Activated CD4-positive, alpha-beta T cell treated with anti-CD3 and anti-CD28 coated beads for 1 hour (primary cell): ENCODE measurements at regions not wholly inside any gene's neighbourhood (a gene's known extent, or its start where the extent isn't known, plus 50 kb on each side); places are given as distances from the start of the nearest gene placed in this dataset.

Experiments
- DNase-seq: peaks from one replicate; pipeline ENCODE4 v3.0.0-alpha.2; 2020

DNA sequence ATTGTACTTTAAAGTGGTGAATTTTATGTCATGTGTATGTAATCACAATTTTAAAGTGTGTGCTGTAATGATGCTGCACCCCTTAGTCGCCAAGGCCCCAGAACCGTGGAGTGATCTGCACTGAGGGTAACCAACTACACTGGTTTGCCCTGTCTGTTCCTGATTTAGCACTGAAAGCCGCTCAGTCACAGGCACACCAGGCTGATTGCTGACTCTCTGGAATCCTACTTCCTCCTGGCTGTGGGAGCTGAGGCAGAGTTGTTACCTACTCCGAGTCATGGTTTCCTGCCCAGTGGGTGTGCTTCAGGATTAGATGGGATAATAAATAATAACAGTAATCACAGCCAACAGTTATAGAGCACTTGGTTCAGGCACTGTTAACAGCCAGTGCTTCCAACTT lies 645.4 kb downstream of the BCOR start:
- no peak for DNase-seq

DNA sequence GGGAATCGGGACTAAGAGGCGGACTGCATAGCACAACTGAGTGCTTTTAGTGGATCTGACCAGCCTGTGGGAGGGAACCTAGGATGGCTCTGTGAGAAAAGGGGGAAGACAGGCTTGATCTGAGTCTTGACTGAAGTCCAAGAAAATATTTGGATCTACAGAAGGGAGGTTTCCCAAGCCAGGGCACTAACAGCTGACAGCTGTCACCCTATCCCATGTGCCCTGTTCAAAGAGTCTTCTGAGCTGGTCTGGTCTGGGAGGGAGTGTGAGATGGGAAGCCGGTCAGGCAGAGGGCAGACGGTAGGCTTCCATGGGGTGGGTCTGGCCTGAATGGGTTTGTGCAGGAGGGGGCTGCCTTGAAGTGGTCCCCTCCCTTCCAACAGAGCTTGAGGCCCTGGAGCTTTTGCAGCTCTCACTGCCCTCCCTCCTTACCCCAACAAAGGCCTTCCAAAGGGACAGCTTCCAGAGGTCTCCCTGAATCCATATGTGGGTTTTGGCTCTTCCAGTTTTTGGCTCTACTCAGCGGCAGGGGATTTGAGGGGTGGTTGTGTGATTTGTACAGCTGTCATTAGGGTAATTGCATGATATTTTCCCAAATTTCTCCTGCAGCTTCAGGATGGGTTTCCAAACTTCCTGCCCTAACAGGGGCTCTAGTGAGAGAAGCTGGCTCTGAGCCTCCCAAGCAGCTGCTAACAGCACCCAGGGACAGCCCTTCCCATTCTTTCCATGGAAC lies 643.7 kb downstream of the BCOR start:
- no peak for DNase-seq

DNA sequence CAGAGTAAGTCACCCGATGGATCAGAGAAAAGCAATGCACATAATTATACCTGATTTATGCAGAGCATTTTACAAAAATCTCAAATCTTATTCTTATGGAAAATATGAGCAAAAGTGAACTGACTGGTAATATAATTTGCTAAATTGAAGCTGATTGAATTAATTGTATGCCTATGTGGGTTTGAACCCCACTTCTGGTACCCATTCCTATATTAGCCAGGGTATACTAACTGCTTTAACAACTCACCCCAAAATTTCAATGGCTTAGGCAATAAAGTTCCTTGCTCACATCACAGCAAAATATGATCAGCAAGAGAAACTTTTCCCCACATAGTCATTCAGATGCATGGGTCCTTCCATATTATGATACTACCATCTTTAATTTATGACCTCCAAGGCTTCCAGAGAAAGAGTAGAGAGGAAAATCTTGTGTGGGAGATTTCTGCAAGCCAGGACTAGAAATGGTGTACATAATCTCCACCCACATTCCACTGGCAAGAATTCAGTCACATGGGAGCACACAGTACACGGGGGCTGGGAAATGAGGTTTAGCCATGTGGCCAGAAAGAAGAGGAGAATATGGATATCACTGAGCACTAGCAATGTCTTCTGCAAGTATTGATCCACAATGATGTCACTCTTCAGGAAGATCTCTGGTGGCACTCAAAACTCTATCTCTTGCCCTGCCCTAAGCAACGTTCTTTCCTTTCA lies 640.7 kb downstream of the BCOR start:
- DNase-seq: no peak

DNA sequence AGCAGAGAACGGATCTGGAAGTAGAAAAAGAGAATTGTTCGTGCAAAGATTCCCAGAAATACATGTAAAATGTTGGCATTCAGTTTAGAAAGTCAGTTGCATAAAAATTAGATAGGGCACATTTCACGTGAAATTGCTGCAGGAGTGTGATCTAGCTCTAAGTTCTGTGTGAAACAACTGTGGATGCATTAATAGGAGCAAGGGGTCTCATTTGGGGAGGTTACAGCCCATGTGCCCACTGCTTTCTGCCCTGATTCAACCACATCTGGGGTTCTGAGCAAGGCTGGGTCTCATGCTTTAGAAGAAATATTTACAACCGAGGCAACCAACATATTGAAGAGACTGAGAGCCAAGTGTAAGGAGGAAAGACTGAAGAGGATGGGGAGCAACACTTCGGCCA lies 639.0 kb downstream of the BCOR start:
- DNase-seq: no peak

DNA sequence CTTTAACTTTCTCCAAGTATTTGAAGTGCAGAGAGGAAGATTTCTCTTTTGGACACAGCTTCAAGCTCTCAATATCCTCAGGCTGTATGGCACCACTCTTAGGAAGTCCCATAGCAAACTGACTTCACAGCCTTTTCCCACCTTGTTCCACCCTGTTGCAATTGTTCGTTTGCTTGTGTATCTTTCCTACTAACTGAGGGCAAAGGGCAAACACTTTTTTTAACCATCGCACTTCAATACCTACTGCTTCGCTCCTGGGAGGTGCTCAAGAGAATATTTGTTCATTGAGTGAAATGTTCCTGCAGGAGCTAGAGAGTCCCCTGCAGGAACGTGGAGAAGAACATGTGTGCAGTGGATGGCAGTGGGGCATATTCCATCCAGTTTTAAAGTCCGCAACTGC lies 638.6 kb downstream of the BCOR start:
- no peak for DNase-seq

DNA sequence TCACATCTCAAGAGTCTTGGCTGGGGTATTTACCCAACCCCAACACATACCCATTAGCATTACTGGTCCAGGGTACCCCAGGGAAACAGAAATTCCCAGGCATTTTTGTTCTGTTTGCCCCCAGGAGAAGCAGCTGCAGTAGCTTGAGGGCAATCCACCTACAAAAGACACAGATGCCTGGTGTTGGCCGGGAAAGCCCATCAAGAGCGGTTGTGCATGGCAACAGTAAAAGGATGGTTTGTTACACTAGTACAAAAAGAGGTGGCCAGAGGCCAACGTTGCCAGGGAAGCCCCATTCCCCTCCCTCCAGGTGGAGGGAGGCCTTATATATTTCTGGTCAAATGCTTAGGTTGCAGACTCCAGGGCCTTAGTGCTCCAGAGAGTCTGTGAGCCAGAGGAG lies 637.8 kb downstream of the BCOR start:
- DNase-seq: no peak

DNA sequence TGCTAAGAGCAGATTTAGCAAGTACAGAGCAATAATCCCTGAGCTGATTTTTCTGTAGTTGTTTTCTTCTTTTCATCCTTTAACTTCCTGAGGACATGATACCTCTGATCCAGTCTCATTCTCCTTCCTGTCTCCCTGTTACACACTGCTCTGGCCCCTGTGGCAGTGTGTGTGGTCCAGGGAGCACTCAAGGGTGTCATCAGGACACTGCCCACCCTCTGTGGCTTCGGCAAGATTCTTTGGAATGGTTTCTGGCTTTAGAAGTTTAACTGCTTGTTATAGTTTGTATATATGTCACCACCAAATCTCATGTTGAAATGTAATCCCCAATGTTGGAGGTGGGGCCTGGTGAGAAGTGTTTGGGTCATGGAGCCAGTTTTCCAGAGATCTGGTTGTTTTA lies 637.3 kb downstream of the BCOR start:
- no peak for DNase-seq

DNA sequence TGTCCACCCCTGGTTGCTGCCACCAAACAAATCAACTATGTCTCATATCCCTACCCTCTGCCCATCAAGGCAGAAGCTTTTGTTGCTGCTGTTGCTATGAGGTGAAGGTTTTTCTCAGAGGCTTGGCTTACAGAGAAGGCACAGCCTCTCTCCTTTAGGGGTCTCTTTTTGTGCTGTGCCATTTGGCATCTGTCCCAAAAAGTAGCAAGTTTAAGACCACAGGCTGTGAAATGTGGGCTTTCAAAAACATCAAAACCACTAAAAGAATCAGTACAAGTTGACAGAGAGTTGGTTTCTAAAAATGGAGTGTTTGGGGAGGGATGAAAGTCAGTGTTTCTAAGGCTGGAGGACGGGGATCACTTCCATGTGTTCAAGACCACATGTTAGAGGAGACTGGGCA lies 634.9 kb downstream of the BCOR start:
- no peak for DNase-seq

DNA sequence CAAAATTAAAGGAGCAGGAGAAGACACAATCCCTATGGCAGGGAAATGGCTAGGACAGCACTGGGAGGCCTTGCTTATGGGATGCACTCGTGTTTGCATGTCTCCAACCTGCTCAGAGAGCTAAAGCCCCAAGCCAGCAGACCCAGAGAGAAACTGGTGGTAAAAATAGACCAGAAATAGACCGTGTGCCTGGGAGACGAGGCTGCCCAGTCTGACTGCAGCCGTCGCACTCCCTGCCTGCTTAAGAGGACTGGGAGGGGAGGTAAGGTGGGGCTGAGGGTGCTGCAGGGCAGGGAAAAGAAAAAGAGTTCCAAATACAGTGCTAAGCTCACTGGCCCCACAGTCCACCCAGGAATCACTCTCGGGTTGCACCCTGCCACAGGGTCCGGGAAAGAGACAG lies 633.5 kb downstream of the BCOR start:
- no peak for DNase-seq

DNA sequence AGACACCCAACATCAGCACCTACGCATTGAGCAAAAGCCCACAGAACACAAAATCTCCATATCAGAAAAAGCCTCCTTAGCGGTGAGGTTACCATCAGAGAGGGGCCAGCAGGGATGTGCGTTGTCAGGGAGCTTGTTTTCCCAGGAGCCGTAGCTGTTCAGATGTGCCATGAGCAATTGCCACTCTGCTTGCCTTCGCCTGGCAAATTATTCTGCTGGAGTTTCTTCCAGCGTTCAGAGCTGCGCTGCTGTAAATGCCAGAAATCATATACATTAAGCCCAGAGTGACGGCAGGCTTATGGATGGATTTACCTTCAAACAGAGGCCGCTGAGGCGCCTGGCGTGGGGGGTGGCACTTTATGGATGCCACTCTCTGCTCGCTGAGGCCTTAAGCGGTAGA lies 632.3 kb downstream of the BCOR start:
- DNase-seq: no peak

DNA sequence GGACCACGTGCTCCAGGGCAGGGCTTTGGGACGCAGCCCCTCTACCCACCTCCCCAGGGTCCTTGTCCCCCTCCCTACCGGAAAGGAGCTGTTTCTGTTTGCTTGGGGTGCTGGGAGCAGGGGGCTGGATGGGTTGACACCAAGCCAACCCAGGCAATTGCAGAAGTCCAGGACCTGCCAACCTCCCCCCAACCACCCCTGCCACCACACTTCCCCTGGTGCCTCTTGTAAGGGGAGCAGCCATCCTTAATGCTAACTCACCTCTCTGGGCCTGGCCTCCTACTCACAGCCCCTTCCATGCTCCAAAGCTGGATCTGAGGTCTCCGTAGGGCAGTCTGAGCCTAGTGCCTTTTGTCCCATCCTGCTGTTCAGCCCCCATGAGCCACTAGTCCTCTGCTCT lies 631.9 kb downstream of the BCOR start:
- DNase-seq: no peak

DNA sequence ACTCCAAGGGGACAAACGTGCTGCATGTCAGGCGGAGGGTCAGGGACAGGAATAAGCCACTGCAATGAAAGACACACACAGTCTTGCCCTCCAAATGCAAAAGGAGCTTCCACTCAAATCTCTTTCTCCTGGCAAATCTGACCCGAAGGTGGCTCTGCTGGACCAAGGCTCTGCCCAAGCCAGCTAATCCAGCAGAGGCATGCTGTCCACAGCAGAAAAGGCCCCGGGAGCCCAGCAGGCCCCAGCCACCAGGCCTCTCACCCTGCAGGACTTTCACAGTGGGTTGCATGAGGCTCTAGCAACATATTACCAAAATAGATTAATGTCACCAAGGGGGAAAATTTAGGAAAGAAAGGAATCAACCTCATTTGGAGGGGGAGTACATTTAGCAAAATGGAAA lies 628.6 kb downstream of the BCOR start:
- no peak for DNase-seq

DNA sequence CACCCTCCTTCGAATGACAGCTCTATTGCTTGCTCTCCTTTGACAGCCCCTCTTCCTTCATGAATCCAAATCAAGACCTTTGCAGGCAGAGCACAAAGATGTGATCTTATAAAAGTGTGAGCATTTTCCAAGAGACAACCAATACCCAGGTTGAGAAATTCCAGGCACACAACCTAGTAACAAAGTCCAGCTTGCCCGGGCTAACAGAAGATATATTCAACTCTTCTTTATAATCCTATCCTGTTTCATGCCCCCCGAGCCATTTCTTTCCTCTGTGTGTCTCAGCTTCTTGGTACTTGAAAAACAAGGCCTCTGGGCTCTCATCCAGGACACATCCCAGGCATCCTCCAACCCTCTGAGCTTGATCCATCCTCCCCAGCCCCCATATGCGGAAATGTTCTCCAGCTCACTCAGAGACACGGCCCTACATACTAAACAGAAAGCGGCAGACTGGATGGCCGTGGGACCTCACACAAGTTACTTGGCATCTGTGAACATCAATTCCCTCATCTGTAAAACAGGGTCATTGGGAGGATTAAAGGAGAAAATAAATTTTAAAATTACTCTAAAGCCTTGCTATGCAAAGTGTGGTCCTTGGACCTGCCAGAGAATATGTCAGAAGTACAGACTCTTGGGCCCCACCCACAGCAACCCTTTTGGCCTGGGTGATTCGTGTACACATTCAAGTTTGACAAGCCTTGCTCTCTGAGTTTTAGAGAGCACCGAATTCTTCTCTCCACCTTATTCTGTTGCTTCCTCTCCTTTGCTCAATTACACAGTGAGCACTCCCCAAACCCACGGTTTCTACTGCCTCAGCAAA lies 627.0 kb downstream of the BCOR start:
- no peak for DNase-seq

DNA sequence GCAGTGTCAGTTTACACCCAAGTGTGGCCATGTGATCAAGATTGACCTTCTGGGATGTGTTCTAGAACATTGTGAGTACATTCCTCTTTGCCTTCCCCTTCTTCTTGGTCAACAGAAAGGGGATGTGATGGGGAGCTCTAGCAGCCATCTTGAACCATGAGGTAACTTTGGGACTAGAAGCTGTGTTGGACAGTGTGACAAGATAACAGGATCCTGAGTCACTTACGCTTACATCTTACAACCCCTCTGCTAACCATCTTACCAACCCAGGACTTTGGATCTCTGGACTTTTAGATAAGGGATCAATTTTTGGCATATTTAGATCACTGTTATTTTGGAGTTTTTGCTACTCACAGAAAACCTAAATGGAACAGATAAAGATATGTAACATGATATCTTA lies 625.6 kb downstream of the BCOR start:
- DNase-seq: no peak

DNA sequence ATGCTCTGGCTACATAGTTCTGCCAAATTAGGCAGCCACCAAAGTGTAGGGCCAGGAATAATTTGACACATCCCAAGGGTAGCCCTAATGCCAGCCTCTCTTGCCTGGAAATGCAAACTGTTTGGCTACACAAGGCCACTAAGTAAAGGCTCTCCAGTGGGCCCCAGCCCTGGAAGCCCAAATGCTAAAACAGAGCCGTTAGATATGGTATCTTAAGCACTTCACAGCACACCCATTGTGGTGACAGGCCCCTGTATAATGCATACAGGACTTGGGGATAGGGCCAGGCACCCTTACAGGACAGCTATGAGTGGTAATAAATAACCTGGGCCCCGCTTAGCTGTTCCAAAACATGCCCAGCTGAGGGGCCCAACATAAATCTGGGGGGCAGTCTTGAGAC lies 623.9 kb downstream of the BCOR start:
- no peak for DNase-seq

DNA sequence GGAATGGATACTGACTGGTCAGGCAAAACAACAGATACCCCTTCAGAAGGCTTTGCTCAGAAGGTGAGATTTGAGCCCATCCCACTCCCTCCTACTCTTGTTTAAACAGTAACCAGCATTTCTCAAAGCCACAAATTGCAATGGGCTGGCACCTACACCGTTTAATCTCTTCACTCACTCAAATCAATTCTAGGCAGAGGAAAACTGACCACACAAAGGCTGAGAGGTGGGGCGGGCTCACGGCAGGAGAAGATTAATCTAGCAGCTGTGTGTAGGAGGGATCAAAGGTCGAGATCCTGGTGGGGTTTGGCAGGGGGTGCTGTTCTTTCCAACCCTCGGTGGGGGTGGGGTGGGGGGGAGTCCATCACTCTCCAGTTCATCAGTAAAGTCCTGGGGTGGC lies 622.4 kb downstream of the BCOR start:
- DNase-seq: no peak

DNA sequence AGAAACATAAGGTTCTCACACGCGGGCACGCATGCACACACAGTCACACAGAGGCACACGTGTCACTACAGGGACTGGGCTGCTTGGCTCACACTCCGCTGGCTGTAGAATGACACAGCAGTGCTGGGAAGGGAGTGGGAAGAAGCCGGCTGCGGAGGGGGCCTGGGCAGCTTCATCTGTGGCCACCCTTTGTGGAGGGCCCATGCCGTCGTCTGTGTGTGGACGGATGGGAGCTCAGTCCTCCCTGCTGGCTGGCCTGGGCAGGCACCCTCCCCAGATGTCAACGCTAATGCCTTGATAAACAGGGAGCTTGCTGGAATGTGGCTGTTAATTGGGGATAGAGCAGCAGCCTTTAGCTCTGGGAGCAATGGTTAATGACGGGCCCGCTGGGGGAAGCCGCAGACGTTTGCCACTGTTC lies 621.1 kb downstream of the BCOR start:
- no peak for DNase-seq

DNA sequence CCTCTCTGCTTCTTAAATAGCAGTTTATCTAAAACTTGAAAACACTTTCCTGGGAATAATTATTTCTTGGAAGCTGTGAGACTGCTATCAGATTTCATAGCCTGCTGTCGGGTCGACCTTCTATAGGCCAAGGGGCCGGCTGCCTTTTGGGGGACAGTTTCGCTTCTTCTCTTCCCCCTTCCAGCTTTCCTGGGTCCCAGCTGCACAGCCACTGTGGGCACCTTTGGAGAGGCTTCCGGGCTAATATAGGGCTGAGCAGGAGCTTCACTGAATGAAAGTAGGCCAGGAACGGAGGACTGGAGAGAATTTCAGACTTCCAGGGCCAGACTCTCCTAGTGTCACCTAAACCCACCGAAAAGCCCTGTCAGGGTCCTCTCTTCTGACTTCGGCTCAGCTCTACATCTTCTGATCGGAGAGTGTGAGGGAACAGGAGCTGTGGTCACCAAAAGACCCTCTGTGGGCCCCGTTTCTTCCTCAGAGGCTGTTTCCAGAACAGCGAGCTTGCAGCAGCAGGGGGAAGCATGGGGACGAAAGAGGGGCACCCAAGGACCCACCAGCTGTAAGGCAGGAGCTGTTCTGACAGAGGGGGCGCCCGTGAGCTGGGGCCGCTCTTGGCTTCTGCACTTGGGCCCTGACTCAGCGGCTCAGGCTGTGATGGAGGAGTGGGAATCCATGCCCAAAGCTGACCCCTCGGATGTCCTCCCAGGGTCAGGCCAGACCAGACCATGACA lies 620.6 kb downstream of the BCOR start:
- no peak for DNase-seq

DNA sequence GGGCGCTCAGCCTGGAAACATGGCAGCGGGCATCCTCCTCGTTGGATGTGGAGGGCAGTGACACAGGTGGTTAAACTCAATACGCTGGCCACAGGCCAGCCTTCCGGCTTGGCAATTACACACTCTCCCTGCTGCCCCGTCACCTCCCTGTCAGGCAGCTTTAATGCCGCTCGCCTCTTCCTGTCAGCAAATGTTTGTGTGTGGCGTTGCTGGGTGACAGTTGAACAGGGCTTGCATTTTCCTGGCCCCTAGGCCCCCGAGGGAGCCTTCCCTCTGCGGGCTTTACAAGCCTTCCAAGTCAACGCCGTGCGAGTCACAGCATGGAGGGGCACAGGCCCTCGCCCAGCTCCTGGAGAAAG lies 620.0 kb downstream of the BCOR start:
- peak; percentile 8 for DNase-seq

DNA sequence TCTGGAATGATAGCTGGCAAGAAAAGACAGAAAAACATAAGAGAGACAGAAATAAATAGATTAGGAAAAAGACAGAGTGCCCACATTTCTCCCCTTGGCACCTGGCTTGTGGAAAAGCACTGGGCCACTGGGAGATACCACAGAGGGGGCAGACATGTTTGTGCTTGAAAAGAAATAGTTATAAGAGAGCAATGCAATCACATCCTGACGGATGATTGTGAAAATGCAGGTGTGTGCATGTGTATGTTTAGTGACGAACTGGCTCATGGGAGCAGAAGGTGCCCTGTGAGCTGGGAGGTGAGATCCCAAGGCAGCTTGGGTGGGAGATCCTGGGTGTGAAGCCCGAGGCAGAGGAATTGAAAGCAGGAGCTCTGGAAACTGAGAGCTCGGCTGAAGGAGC lies 617.9 kb downstream of the BCOR start:
- DNase-seq: no peak

DNA sequence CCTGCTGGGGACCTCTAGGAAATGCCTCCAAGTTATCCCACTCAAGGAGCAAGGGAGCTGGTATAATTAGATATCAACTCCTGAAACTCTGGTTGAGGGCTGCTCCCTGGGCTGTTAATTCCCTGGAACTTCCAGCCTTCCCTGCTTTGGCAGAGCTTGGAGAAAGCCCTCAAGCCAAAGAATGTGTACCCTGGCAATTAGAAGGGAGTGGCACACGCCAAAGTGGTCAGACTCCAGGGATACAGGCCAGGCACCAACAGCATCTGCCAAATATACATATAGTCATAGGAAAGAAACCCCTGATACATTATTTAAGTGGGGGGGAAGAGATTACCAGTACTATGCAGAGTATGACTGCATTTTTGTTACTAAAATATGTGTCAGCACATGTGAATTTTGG lies 616.8 kb downstream of the BCOR start:
- no peak for DNase-seq

DNA sequence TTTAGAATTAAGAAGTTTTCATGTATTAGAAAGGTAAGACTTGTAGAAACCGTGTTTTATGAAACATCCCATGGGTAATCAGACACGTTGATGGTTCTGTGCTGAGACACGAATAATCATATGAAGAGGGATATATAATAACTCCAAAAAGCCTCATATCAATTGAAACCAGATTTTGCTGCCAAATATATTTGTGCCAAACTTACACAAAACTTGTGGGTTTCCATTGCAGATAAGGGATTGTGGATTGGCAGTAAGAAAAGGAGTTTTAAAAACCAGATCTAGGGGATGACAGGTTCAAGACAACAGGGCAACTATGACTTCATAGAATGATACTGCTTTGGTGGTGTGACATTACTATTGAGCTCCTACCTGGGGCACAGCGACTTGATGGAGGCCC lies 616.1 kb downstream of the BCOR start:
- DNase-seq: no peak
